ENCODE measurements at regions not wholly inside any gene's neighbourhood (a gene's known extent, or its start where the extent isn't known, plus 50 kb on each side); places are given as distances from the start of the nearest gene placed in this dataset.

GRCh38 chr4:128455480-128455879 is 167.9 kb upstream of the PGRMC2 start:
- TF ChIP-seq CTCF (IDR thresholded peaks at IDR 0.05) (no peak), POLR2A (IDR thresholded peaks at IDR 0.05) (no peak), POLR2AphosphoS5 (IDR thresholded peaks at IDR 0.05) (no peak)

All from breast epithelium (tissue), 3 donors.